ENCODE measurements at regions not wholly inside any gene's neighbourhood (a gene's known extent, or its start where the extent isn't known, plus 50 kb on each side); places are given as distances from the start of the nearest gene placed in this dataset.

GRCh38 chr7:127484954-127485353, 92.4 kb upstream of the ZNF800 start:
- TF ChIP-seq EZH2phosphoT487 (IDR thresholded peaks at IDR 0.05; ENCODE audit: borderline replicate concordance, low read depth) (no peak), GABPA (IDR thresholded peaks at IDR 0.05; ENCODE audit: low read depth) (no peak), CTCF (IDR thresholded peaks at IDR 0.05) (no peak)
